PFSK-1 (cell line): ENCODE measurements at regions not wholly inside any gene's neighbourhood (a gene's known extent, or its start where the extent isn't known, plus 50 kb on each side); places are given as distances from the start of the nearest gene placed in this dataset.

Experiments used
- FOXP2 ChIP-seq: optimal IDR thresholded peaks from 2 replicates; pipeline ENCODE3; 2011; ENCODE audit warnings: borderline replicate concordance, control low read depth, inconsistent platforms; ENCODE audit not compliant: insufficient read depth; ENCODE audit errors: extremely low read length, extremely low read depth
- POLR2AphosphoS5 ChIP-seq: IDR thresholded peaks from 2 replicates; pipeline ENCODE4 v1.6.1; 2012; ENCODE audit warnings: low read depth, mild to moderate bottlenecking, control low read depth, low read length, moderate library complexity
- SIN3A ChIP-seq: IDR thresholded peaks from 2 replicates; pipeline ENCODE4 v1.6.1; 2012; ENCODE audit warnings: mild to moderate bottlenecking, low read length, moderate library complexity, borderline replicate concordance; ENCODE audit not compliant: insufficient read depth
- TAF1 ChIP-seq: IDR thresholded peaks from 2 replicates; pipeline ENCODE4 v1.6.1; 2012; ENCODE audit warnings: low read length, control low read depth, borderline replicate concordance; ENCODE audit not compliant: insufficient read depth
- TF ChIP-seq, protein P1 (sequence below), 2 experiments: IDR thresholded peaks; 2 replicates each; pipeline versions ENCODE4 v1.6.1 to v1.8.0; 2011 to 2012; ENCODE audit warnings: low read depth in 2 of 2, low read length in 2 of 2, control low read depth in 1 of 2, inconsistent platforms in 1 of 2, mild to moderate bottlenecking in 1 of 2, moderate library complexity in 1 of 2; ENCODE audit not compliant: insufficient read depth in 1 of 2

DNA sequence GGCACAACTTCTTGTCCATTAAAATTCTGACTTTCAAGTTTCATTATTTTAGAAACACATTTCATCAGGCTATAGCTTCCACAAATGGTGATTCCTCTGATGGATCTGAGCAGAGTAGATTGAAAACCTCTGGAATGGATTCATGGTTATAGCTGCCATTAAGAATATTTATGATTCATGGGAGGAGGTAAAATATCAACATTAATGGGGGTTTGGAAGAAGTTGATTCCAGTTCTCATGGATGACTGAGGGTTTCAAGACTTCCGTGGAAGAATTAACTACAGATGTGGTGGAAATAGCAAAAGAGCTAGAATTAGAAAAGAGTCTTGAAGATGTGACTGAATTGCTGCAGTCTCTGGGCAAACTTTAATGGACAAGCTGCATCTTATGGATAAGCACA lies 797.4 kb downstream of the SUCLG1 start:
- TF ChIP-seq TAF1 (no peak), FOXP2 (no peak), POLR2AphosphoS5 (no peak), SIN3A (no peak)
- TF ChIP-seq, protein P1, sequence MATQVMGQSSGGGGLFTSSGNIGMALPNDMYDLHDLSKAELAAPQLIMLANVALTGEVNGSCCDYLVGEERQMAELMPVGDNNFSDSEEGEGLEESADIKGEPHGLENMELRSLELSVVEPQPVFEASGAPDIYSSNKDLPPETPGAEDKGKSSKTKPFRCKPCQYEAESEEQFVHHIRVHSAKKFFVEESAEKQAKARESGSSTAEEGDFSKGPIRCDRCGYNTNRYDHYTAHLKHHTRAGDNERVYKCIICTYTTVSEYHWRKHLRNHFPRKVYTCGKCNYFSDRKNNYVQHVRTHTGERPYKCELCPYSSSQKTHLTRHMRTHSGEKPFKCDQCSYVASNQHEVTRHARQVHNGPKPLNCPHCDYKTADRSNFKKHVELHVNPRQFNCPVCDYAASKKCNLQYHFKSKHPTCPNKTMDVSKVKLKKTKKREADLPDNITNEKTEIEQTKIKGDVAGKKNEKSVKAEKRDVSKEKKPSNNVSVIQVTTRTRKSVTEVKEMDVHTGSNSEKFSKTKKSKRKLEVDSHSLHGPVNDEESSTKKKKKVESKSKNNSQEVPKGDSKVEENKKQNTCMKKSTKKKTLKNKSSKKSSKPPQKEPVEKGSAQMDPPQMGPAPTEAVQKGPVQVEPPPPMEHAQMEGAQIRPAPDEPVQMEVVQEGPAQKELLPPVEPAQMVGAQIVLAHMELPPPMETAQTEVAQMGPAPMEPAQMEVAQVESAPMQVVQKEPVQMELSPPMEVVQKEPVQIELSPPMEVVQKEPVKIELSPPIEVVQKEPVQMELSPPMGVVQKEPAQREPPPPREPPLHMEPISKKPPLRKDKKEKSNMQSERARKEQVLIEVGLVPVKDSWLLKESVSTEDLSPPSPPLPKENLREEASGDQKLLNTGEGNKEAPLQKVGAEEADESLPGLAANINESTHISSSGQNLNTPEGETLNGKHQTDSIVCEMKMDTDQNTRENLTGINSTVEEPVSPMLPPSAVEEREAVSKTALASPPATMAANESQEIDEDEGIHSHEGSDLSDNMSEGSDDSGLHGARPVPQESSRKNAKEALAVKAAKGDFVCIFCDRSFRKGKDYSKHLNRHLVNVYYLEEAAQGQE (IDR thresholded peaks at IDR 0.05; ENCODE audit: insufficient read depth in 1 of 2, low read depth in 2 of 2, low read length in 2 of 2) = no peak

- TF ChIP-seq, protein P1 (IDR thresholded peaks at IDR 0.05; ENCODE audit: insufficient read depth in 1 of 2, low read depth in 2 of 2, low read length in 2 of 2) = no peak
- TF ChIP-seq FOXP2 (no peak), SIN3A (no peak)
Observed at GRCh38 chr2:83654091-83654611, 804.9 kb downstream of the SUCLG1 start.

DNA sequence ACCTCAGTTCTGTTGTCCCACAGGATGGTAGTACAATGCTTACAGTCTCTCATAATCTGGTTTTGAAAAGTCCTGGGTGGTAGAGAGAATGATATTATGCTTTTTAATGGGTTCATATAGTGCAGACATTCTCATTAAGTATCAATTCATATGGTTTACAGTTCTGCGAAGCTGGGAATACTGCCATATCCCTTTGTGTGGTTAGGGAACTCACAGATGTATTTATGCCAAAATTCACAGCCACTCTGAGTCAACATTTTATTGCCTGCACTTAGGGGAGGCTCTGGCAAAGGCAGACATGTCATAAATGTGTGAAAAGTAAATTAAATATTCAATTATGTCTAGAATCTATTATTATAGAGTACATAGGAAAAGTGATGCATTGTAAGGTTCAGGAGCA lies 808.2 kb downstream of the SUCLG1 start:
- no peak for TF ChIP-seq TAF1
- TF ChIP-seq SIN3A = no peak
- TF ChIP-seq POLR2AphosphoS5 = no peak
- TF ChIP-seq FOXP2 = no peak
- TF ChIP-seq, protein P1 (IDR thresholded peaks at IDR 0.05; ENCODE audit: insufficient read depth in 1 of 2, low read depth in 2 of 2, low read length in 2 of 2) = no peak

- no peak for TF ChIP-seq POLR2AphosphoS5
- TF ChIP-seq, protein P1 (IDR thresholded peaks at IDR 0.05; ENCODE audit: insufficient read depth in 1 of 2, low read depth in 2 of 2, low read length in 2 of 2) = no peak
- TF ChIP-seq SIN3A = no peak
- TF ChIP-seq FOXP2 = no peak
- TF ChIP-seq TAF1 = no peak
Observed at GRCh38 chr2:83650161-83650560, 808.9 kb downstream of the SUCLG1 start.

DNA sequence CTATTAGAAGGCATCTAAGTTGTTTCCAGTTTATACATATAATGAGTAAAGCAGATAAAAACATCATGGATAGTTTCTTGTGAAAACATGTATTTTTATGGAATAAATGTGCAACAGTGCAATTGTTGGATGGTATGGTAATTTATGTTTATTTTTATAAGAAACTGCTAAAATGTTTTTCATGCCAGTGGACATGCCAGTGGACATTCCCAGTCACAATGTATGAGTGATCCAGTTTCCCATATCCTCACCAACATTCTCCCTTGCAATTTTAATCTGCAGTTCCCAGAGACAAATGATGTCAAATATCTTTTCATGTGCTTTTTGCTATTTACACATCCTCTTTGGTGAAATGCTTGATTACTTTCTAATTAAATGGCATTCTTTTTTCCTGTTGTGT lies 818.6 kb downstream of the SUCLG1 start:
- TF ChIP-seq TAF1 = no peak
- TF ChIP-seq SIN3A = no peak
- TF ChIP-seq FOXP2 = no peak
- TF ChIP-seq, protein P1 (IDR thresholded peaks at IDR 0.05; ENCODE audit: insufficient read depth in 1 of 2, low read depth in 2 of 2, low read length in 2 of 2) = no peak
- no peak for TF ChIP-seq POLR2AphosphoS5
